Heart left ventricle (tissue), 16 donors: ENCODE measurements at regions not wholly inside any gene's neighbourhood (a gene's known extent, or its start where the extent isn't known, plus 50 kb on each side); places are given as distances from the start of the nearest gene placed in this dataset.
A peak's percentile ranks its signal among the peaks of the same experiment; 100 is the strongest.

Source experiments
- ATAC-seq, 4 donors: fragments of 200-7000 bp; cut with Tn5 transposase; one replicate each; pipeline ENCODE4 v1.9.1; 2020 to 2022; ENCODE audit warnings: moderate library complexity in 4 of 4, mild to moderate bottlenecking in 3 of 4, moderate number of reproducible peaks in 1 of 4
- DNase-seq, 5 donors: peaks; one replicate each; pipeline ENCODE4 v3.0.0-alpha.2; 2020
- H3K27ac ChIP-seq, 12 donors: fragments of 200-600 bp; sonication (generic) in 4 of 12; one replicate each; pipeline versions ENCODE4 v1.5.0 to v1.8.0; 2016 to 2022; ENCODE audit warnings: mild to moderate bottlenecking in 2 of 12
- H3K27me3 ChIP-seq, 9 donors: fragments of 200-600 bp; sonication (generic) in 2 of 9; one replicate each; pipeline versions ENCODE4 v1.5.1 to v1.8.0; 2016 to 2022; ENCODE audit warnings: mild to moderate bottlenecking in 3 of 9
- H3K36me3 ChIP-seq, 9 donors: fragments of 200-600 bp; sonication (generic) in 2 of 9; one replicate each; pipeline versions ENCODE4 v1.5.0 to v1.8.0; 2018 to 2022; ENCODE audit warnings: mild to moderate bottlenecking in 2 of 9
- H3K4me1 ChIP-seq, 12 donors: fragments of 200-600 bp; sonication (generic) in 4 of 12; one replicate each; pipeline versions ENCODE4 v1.5.0 to v1.8.0; 2016 to 2022; ENCODE audit warnings: mild to moderate bottlenecking in 3 of 12
- H3K4me3 ChIP-seq, 12 donors: fragments of 200-600 bp; sonication (generic) in 4 of 12; one replicate each; pipeline versions ENCODE4 v1.5.0 to v1.8.0; 2017 to 2022; ENCODE audit warnings: mild to moderate bottlenecking in 9 of 12, moderate library complexity in 4 of 12
- H3K9me3 ChIP-seq, 12 donors: fragments of 200-600 bp; sonication (generic) in 4 of 12; one replicate each; pipeline versions ENCODE4 v1.5.0 to v1.8.0; 2016 to 2022; ENCODE audit warnings: mild to moderate bottlenecking in 1 of 12
- CTCF ChIP-seq, 12 donors: fragments of 200-600 bp; sonication (generic) in 4 of 12; IDR thresholded peaks; one replicate each; pipeline versions ENCODE4 v1.5.0 to v1.8.0; 2018 to 2022; ENCODE audit warnings: antibody characterized with exemption in 12 of 12, mild to moderate bottlenecking in 5 of 12
- POLR2A ChIP-seq, 2 donors: fragments of 450-650 bp; IDR thresholded peaks; one replicate each; pipeline ENCODE4 v1.6.1; 2017; ENCODE audit warnings: antibody characterized with exemption in 2 of 2, mild to moderate bottlenecking in 2 of 2, moderate library complexity in 2 of 2
- WGBS, 4 donors: extraction: QIAGEN DNeasy Blood & Tissue Kit in 2 of 4; methylation state at CpG; one replicate each; pipeline versions ENCODE4 v1.1.5 to v1.1.7; 2013 to 2018; 5-methylcytosine and 5-hydroxymethylcytosine counted together
- intact Hi-C, 10 donors: fragments of 100-400 bp; cut with DNase I; formaldehyde crosslinking; loops; one replicate each; pipeline versions ENCODE4 v1.11.1 to v1.14.2; 2022
- donor health status: ischemic (EF 13 %, LVEDD 7.1; RV severe dilation, severe dysfunction).
- donor health status: healthy with polysubstance abuse.
- donor health status: DM: no; HTN: yes; CAD: no.
- donor health status: DM: no; HTN: no; CAD: no.
- donor health status: ischemic (EF 25% LVEDD 6.9; RV normal size, moderate dysfunction).
- donor health status: ischemic (EF 25% LVEDD 5.7; RV mildly dilated, moderate dysfunction).
- donor health status: healthy.
- donor health status: DM: yes; HTN: yes; CAD: no.
- donor health status: ischemic (EF 35%, LVEDD 5.7; RV mildly dilated, moderate dysfunction).
- donor health status: nonischemic (EF 11% LVEDD 7.7; RV severe dilation, severe dysfunction).
- donor health status: DM: yes; HTN: yes; CAD: no.
- donor health status: PGD.
- donor health status: ischemic (EF 29% LVEDD 5.4; RV normal size, mild dysfunction).
- donor health status: nonischemic (EF 23%, LVEDD 6.1; RV moderate dilation, normal function).

GRCh38 chr18:10301831-10302483, 152.5 kb upstream of the APCDD1 start:
- no peak overlapping the region for H3K4me3 ChIP-seq
- H3K4me1 ChIP-seq, result peaks cover 0 to 10% (median 0%) of the 10 kb centered on the region in 12 donors
- ATAC-seq (peak in 1 of 4 donors; percentile 26), DNase-seq (no peak)
- H3K9me3 ChIP-seq, result no peaks in the 10 kb centered on the region
- no peak for TF ChIP-seq POLR2A (IDR thresholded peaks at IDR 0.05)
- no peak for TF ChIP-seq CTCF (IDR thresholded peaks at IDR 0.05)
- no peaks in the 10 kb centered on the region for H3K36me3 ChIP-seq
- WGBS, 4 donors, result 73 to 89% (median 88%) methylated on average over 5 of the region's 5 CpGs
- H3K27ac ChIP-seq, result no peak overlapping the region
- H3K27me3 ChIP-seq, result no peaks in the 10 kb centered on the region
- intact Hi-C loops, result no loop called here

GRCh38 chr18:10303171-10303570, 151.3 kb upstream of the APCDD1 start:
- H3K27me3 ChIP-seq, result no peaks in the 10 kb centered on the region
- H3K36me3 ChIP-seq, result no peaks in the 10 kb centered on the region
- intact Hi-C loops, result no loop called here
- WGBS, 4 donors, result 89 to 100% (median 93%) methylated on average over 2 of the region's 2 CpGs
- DNase-seq (no peak), ATAC-seq (no peak)
- H3K4me1 ChIP-seq, result peaks cover 0 to 10% (median 0%) of the 10 kb centered on the region in 12 donors
- no peak overlapping the region for H3K4me3 ChIP-seq
- TF ChIP-seq POLR2A (IDR thresholded peaks at IDR 0.05), result no peak
- TF ChIP-seq CTCF (IDR thresholded peaks at IDR 0.05), result no peak
- H3K9me3 ChIP-seq, result no peaks in the 10 kb centered on the region
- H3K27ac ChIP-seq, result no peak overlapping the region

- peaks cover 0 to 7% (median 0%) of the 10 kb centered on the region in 12 donors for H3K4me1 ChIP-seq
- H3K36me3 ChIP-seq, result no peaks in the 10 kb centered on the region
- ATAC-seq (peak; percentile 23 to 84 (median 56)), DNase-seq (peak in 1 of 5 donors; percentile 53)
- WGBS, 4 donors, result 73 to 88% (median 83%) methylated on average over 3 of the region's 3 CpGs
- no peaks in the 10 kb centered on the region for H3K27me3 ChIP-seq
- intact Hi-C loops, result no loop called here
- H3K4me3 ChIP-seq, result no peak overlapping the region
- no peak overlapping the region for H3K27ac ChIP-seq
- no peaks in the 10 kb centered on the region for H3K9me3 ChIP-seq
- TF ChIP-seq POLR2A (IDR thresholded peaks at IDR 0.05) (no peak), CTCF (IDR thresholded peaks at IDR 0.05) (peak in 1 of 12 donors; percentile 14)
Measured at GRCh38 chr18:10304853-10305252, 149.6 kb upstream of the APCDD1 start.

- ATAC-seq (no peak), DNase-seq (no peak)
- Histone ChIP-seq H3K36me3 (no peaks in the 10 kb centered on the region), H3K27ac (no peak overlapping the region), H3K4me1 (peaks cover 0 to 4% (median 0%) of the 10 kb centered on the region in 12 donors), H3K4me3 (no peak overlapping the region), H3K9me3 (no peaks in the 10 kb centered on the region), H3K27me3 (no peaks in the 10 kb centered on the region)
- intact Hi-C loops, result no loop called here
- WGBS, 4 donors, result 95 to 99% (median 97%) methylated on average over 2 of the region's 2 CpGs
- TF ChIP-seq POLR2A (IDR thresholded peaks at IDR 0.05) (no peak), CTCF (IDR thresholded peaks at IDR 0.05) (no peak)
Measured at GRCh38 chr18:10306779-10307178, 147.7 kb upstream of the APCDD1 start.
